IPS-15b (cell line): ENCODE measurements at regions not wholly inside any gene's neighbourhood (a gene's known extent, or its start where the extent isn't known, plus 50 kb on each side); places are given as distances from the start of the nearest gene placed in this dataset.

Source experiments
- H3K27me3 ChIP-seq: one replicate; pipeline ENCODE4 v1.6.1; 2013; ENCODE audit warnings: low read length; ENCODE audit not compliant: control insufficient read depth, insufficient read depth
- H3K36me3 ChIP-seq: one replicate; pipeline ENCODE4 v1.6.1; 2013; ENCODE audit warnings: low read length; ENCODE audit not compliant: control insufficient read depth, insufficient read depth
- H3K4me1 ChIP-seq: one replicate; pipeline ENCODE4 v1.6.1; 2013; ENCODE audit warnings: mild to moderate bottlenecking, low read length; ENCODE audit not compliant: control insufficient read depth, insufficient read depth
- H3K4me3 ChIP-seq: one replicate; pipeline ENCODE4 v1.5.1; 2013; ENCODE audit warnings: low read depth, low read length
- H3K9ac ChIP-seq: one replicate; pipeline ENCODE4 v1.6.1; 2013; ENCODE audit warnings: low read depth, mild to moderate bottlenecking, low read length
- H3K9me3 ChIP-seq: one replicate; pipeline ENCODE4 v1.6.1; 2013; ENCODE audit warnings: mild to moderate bottlenecking, low read length; ENCODE audit not compliant: control insufficient read depth, insufficient read depth

GRCh38 chr22:48340191-48340590 lies 1487.5 kb downstream of the BRD1 start:
- H3K9ac ChIP-seq: no peak overlapping the region
- H3K4me3 ChIP-seq: no peak overlapping the region
- no peaks in the 10 kb centered on the region for H3K36me3 ChIP-seq
- no peaks in the 10 kb centered on the region for H3K9me3 ChIP-seq
- peaks cover 15% of the 10 kb centered on the region for H3K27me3 ChIP-seq
- H3K4me1 ChIP-seq: peaks cover 6% of the 10 kb centered on the region

- Histone ChIP-seq H3K9ac (no peak overlapping the region), H3K4me1 (peaks cover 6% of the 10 kb centered on the region), H3K36me3 (no peaks in the 10 kb centered on the region), H3K4me3 (no peak overlapping the region), H3K27me3 (peaks cover 15% of the 10 kb centered on the region), H3K9me3 (no peaks in the 10 kb centered on the region)
Observed at GRCh38 chr22:48338793-48339705, 1488.6 kb downstream of the BRD1 start.

- Histone ChIP-seq H3K9ac (no peak overlapping the region), H3K4me3 (no peak overlapping the region), H3K4me1 (peaks cover 4% of the 10 kb centered on the region), H3K36me3 (no peaks in the 10 kb centered on the region), H3K9me3 (no peaks in the 10 kb centered on the region), H3K27me3 (peaks cover 15% of the 10 kb centered on the region)
Observed at GRCh38 chr22:48337957-48338792, 1489.5 kb downstream of the BRD1 start.

GRCh38 chr22:48336339-48337060 lies 1491.2 kb downstream of the BRD1 start:
- no peak overlapping the region for H3K9ac ChIP-seq
- no peak overlapping the region for H3K4me3 ChIP-seq
- no peaks in the 10 kb centered on the region for H3K9me3 ChIP-seq
- peaks cover 5% of the 10 kb centered on the region for H3K27me3 ChIP-seq
- no peaks in the 10 kb centered on the region for H3K36me3 ChIP-seq
- H3K4me1 ChIP-seq: peaks cover 4% of the 10 kb centered on the region

- no peaks in the 10 kb centered on the region for H3K36me3 ChIP-seq
- no peak overlapping the region for H3K4me3 ChIP-seq
- no peak overlapping the region for H3K9ac ChIP-seq
- H3K9me3 ChIP-seq: no peaks in the 10 kb centered on the region
- H3K4me1 ChIP-seq: peaks cover 2% of the 10 kb centered on the region
- H3K27me3 ChIP-seq: peaks cover 4% of the 10 kb centered on the region
Observed at GRCh38 chr22:48335442-48336139, 1492.1 kb downstream of the BRD1 start.

GRCh38 chr22:48334971-48335370 lies 1492.7 kb downstream of the BRD1 start:
- Histone ChIP-seq H3K9me3 (no peaks in the 10 kb centered on the region), H3K9ac (no peak overlapping the region), H3K4me3 (no peak overlapping the region), H3K4me1 (no peaks in the 10 kb centered on the region), H3K36me3 (no peaks in the 10 kb centered on the region), H3K27me3 (peaks cover 3% of the 10 kb centered on the region)

GRCh38 chr22:48333816-48334735 lies 1493.6 kb downstream of the BRD1 start:
- Histone ChIP-seq H3K9ac (no peak overlapping the region), H3K36me3 (no peaks in the 10 kb centered on the region), H3K27me3 (no peaks in the 10 kb centered on the region), H3K4me3 (no peak overlapping the region), H3K9me3 (peaks cover 5% of the 10 kb centered on the region), H3K4me1 (no peaks in the 10 kb centered on the region)

GRCh38 chr22:48333323-48333763 lies 1494.3 kb downstream of the BRD1 start:
- no peaks in the 10 kb centered on the region for H3K27me3 ChIP-seq
- no peaks in the 10 kb centered on the region for H3K36me3 ChIP-seq
- H3K4me1 ChIP-seq: no peaks in the 10 kb centered on the region
- H3K9me3 ChIP-seq: peaks cover 5% of the 10 kb centered on the region
- H3K9ac ChIP-seq: no peak overlapping the region
- H3K4me3 ChIP-seq: no peak overlapping the region

- Histone ChIP-seq H3K4me3 (no peak overlapping the region), H3K9me3 (peaks cover 5% of the 10 kb centered on the region), H3K36me3 (no peaks in the 10 kb centered on the region), H3K9ac (no peak overlapping the region), H3K4me1 (no peaks in the 10 kb centered on the region), H3K27me3 (no peaks in the 10 kb centered on the region)
Observed at GRCh38 chr22:48332438-48333322, 1495.0 kb downstream of the BRD1 start.
